ENCODE measurements at regions not wholly inside any gene's neighbourhood (a gene's known extent, or its start where the extent isn't known, plus 50 kb on each side); places are given as distances from the start of the nearest gene placed in this dataset.
"Not testable (repeated sequence)": the region's sequence is repeated elsewhere in the genome, so short reads cannot be mapped to it uniquely, and the experiment has no call there.

GRCh38 chr4:164623099-164623498 lies 130.8 kb upstream of the SMIM31 start:
- H3K4me3 ChIP-seq (ENCODE audit: low read length): no peak overlapping the region
- TF ChIP-seq CTCF (IDR thresholded peaks at IDR 0.05; ENCODE audit: insufficient read depth, low read depth, low read length, missing control alignments): no peak
- no peak for DNase-seq (ENCODE audit: low read depth)

DNA sequence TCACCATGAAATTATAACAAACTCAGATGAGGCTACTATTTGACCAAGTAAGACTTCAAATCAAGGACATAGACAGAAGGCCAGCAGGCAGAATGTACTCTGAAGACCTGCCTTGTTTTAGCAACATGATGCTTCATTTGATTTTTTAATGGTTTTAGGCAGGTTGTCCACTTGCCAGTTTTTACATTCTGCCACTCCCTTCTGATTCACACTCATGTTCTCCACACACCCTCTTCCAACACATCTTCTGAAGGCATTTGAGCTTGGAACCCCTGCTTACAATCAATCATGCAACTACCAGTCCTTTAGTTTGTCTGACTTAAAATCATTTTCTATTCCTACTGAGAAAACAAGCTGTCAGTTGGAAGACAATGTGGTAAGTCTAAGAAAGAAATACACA lies 114.9 kb upstream of the SMIM31 start:
- peak; percentile 25 for DNase-seq (ENCODE audit: low read depth)
- no peak for TF ChIP-seq CTCF (IDR thresholded peaks at IDR 0.05; ENCODE audit: insufficient read depth, low read depth, low read length, missing control alignments)

DNA sequence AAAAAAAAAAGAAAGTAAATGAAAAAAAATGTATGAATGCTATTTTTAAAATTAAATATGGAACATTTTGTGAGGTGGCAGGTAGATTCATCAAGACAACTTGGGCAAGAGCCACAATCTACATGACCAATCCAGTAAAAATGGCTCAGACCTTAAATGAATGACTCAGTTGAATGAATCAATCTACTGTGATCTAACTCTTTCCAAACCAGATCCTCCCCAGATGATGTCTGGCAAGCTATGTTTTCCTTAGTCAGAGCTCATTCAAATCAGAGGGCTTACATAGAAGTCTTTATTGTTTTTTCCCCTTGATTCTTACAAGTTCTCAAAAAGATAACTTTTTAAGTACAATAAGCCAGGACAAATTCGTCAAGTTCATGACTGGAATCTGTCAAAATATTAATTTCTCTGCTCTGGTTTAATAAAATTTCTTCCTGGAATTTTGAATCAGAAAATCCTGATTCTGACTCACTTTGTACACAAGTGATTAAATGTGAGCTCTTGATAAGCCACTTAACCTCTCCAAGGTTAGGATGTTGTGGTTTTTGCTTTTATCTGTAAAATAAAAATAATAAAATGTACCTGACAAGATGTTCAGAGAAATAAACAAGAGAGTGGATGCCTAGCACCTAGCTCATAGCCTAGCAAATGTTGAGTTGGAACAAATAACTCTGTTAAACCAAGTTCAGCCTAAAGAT lies 105.6 kb upstream of the SMIM31 start:
- DNase-seq (ENCODE audit: low read depth): peak; percentile 95
- H3K4me3 ChIP-seq (ENCODE audit: low read length): no peak overlapping the region
- no peak for TF ChIP-seq CTCF (IDR thresholded peaks at IDR 0.05; ENCODE audit: insufficient read depth, low read depth, low read length, missing control alignments)

More for the DNA sequence above, 114.9 kb upstream of the SMIM31 start:
- H3K4me3 ChIP-seq (ENCODE audit: low read length): no peak overlapping the region

- no peak overlapping the region for H3K4me3 ChIP-seq (ENCODE audit: low read length)
- no peak for TF ChIP-seq CTCF (IDR thresholded peaks at IDR 0.05; ENCODE audit: insufficient read depth, low read depth, low read length, missing control alignments)
- DNase-seq (ENCODE audit: low read depth): peak; percentile 6
These were observed 105.1 kb upstream of the SMIM31 start for GRCh38 chr4:164648849-164649212.

DNA sequence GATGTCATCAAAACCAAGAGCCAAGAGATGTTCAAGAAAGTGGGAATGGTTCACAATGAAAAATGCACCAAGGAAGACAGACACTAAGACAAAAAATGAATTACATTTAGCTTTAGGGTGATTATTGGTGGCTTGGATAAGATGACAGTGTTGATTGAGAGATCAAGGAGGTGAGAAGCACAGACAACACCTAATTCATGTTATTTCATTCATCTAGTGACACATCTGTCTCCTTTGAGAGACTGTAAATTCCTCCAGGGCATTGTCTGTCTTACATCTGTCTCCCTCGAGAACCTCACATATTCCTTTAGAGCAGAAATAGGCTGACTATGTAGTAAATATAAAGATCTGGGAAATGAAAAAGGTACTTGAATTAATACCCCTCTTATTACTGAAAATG lies 94.2 kb upstream of the SMIM31 start:
- no peak overlapping the region for H3K4me3 ChIP-seq (ENCODE audit: low read length)
- DNase-seq (ENCODE audit: low read depth): peak; percentile 4
- no peak for TF ChIP-seq CTCF (IDR thresholded peaks at IDR 0.05; ENCODE audit: insufficient read depth, low read depth, low read length, missing control alignments)

DNA sequence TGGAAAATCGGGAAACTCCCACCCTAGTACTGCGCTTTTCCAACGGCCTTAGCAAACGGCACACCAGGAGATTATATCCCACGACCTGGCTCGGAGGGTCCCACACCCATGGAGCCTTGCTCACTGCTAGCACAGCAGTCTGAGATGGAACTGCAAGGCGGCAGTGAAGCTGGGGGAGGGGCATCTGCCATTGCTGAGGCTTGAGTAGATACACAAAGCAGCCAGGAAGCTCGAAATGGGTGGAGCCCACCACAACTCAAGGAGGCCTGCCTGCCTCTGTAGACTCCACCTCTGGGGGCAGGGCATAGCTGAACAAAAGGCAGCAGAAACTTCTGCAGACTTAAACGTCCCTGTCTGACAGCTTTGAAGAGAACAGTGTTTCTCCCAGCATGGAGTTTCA lies 77.8 kb upstream of the SMIM31 start:
- DNase-seq (ENCODE audit: low read depth); H3K4me3 ChIP-seq (ENCODE audit: low read length): not testable (repeated sequence)

- DNase-seq (ENCODE audit: low read depth): no peak
- no peak for TF ChIP-seq CTCF (IDR thresholded peaks at IDR 0.05; ENCODE audit: insufficient read depth, low read depth, low read length, missing control alignments)
- H3K4me3 ChIP-seq (ENCODE audit: low read length): no peak overlapping the region
These were observed 70.9 kb upstream of the SMIM31 start for GRCh38 chr4:164683040-164683439.
